Breast epithelium (tissue), 4 donors: ENCODE measurements at regions not wholly inside any gene's neighbourhood (a gene's known extent, or its start where the extent isn't known, plus 50 kb on each side); places are given as distances from the start of the nearest gene placed in this dataset.

ENCODE experiments used
- DNase-seq, 2 donors: peaks; one replicate each; pipeline ENCODE4 v3.0.0-alpha.2; 2019; ENCODE audit warnings: low spot score in 2 of 2
- H3K27ac ChIP-seq, 2 donors: fragments of 200-600 bp; sonication (generic) in 1 of 2; one replicate each; pipeline ENCODE4 v1.5.1; 2016 to 2019; ENCODE audit warnings: mild to moderate bottlenecking in 1 of 2
- H3K27me3 ChIP-seq, 2 donors: fragments of 200-600 bp; sonication (generic) in 1 of 2; one replicate each; pipeline versions ENCODE4 v1.5.1 to v1.6.0; 2017 to 2019; ENCODE audit warnings: control low read depth in 1 of 2, mild to moderate bottlenecking in 1 of 2
- H3K36me3 ChIP-seq: fragments of 200-600 bp; one replicate; pipeline ENCODE4 v1.5.1; 2019
- H3K4me1 ChIP-seq, 2 donors: fragments of 200-600 bp; sonication (generic); one replicate each; pipeline ENCODE4 v1.5.1; 2016 to 2019; ENCODE audit warnings: control low read depth in 1 of 2
- H3K4me3 ChIP-seq, 3 donors: fragments of 200-600 bp; sonication (generic); 1 replicate in 2 of 3; 2 replicates in 1 of 3; pipeline ENCODE4 v1.5.1; 2016 to 2019; ENCODE audit warnings: mild to moderate bottlenecking in 3 of 3, moderate library complexity in 2 of 3
- H3K9me3 ChIP-seq, 2 donors: fragments of 200-600 bp; sonication (generic) in 1 of 2; one replicate each; pipeline ENCODE4 v1.5.1; 2016 to 2019; ENCODE audit warnings: control low read depth in 1 of 2
- POLR2A ChIP-seq: fragments of 450-650 bp; IDR thresholded peaks from one replicate; pipeline ENCODE4 v1.6.1; 2016; ENCODE audit warnings: antibody characterized with exemption, mild to moderate bottlenecking, moderate library complexity
- POLR2AphosphoS5 ChIP-seq, 3 donors: sonication (generic); formaldehyde crosslinking; IDR thresholded peaks; one replicate each; pipeline ENCODE4 v1.6.1; 2017; ENCODE audit warnings: antibody characterized with exemption in 3 of 3
- intact Hi-C: fragments of 100-400 bp; cut with DNase I; formaldehyde crosslinking; loops from one replicate; pipeline ENCODE4 v1.15.1; 2023; ENCODE audit warnings: low total_unique reads
- TF ChIP-seq, protein P1 (sequence below), 3 donors: fragments of 450-650 bp; IDR thresholded peaks; one replicate each; pipeline ENCODE4 v1.5.1; 2016 to 2017; ENCODE audit warnings: antibody characterized with exemption in 3 of 3, mild to moderate bottlenecking in 3 of 3, moderate library complexity in 3 of 3

GRCh38 chr16:54210452-54211125, 76.0 kb downstream of the IRX3 start:
- H3K4me3 ChIP-seq, result peak overlapping the region in 1 of 3 donors; percentile 18
- H3K27ac ChIP-seq, result peak overlapping the region in 1 of 2 donors; percentile 38
- TF ChIP-seq POLR2AphosphoS5 (IDR thresholded peaks at IDR 0.05) (no peak), POLR2A (no peak)
- TF ChIP-seq, protein P1, sequence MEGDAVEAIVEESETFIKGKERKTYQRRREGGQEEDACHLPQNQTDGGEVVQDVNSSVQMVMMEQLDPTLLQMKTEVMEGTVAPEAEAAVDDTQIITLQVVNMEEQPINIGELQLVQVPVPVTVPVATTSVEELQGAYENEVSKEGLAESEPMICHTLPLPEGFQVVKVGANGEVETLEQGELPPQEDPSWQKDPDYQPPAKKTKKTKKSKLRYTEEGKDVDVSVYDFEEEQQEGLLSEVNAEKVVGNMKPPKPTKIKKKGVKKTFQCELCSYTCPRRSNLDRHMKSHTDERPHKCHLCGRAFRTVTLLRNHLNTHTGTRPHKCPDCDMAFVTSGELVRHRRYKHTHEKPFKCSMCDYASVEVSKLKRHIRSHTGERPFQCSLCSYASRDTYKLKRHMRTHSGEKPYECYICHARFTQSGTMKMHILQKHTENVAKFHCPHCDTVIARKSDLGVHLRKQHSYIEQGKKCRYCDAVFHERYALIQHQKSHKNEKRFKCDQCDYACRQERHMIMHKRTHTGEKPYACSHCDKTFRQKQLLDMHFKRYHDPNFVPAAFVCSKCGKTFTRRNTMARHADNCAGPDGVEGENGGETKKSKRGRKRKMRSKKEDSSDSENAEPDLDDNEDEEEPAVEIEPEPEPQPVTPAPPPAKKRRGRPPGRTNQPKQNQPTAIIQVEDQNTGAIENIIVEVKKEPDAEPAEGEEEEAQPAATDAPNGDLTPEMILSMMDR (IDR thresholded peaks at IDR 0.05), result no peak
- no peaks in the 10 kb centered on the region for H3K4me1 ChIP-seq
- no peaks in the 10 kb centered on the region for H3K27me3 ChIP-seq
- H3K36me3 ChIP-seq, result no peaks in the 10 kb centered on the region
- intact Hi-C loops, result no loop called here
- H3K9me3 ChIP-seq, result no peaks in the 10 kb centered on the region
- no peak for DNase-seq

GRCh38 chr16:54208237-54208636, 78.3 kb downstream of the IRX3 start:
- no peak for DNase-seq
- Histone ChIP-seq H3K9me3 (no peaks in the 10 kb centered on the region), H3K27me3 (no peaks in the 10 kb centered on the region), H3K4me1 (no peaks in the 10 kb centered on the region), H3K4me3 (no peak overlapping the region), H3K27ac (peak overlapping the region in 1 of 2 donors; percentile 26), H3K36me3 (no peaks in the 10 kb centered on the region)
- TF ChIP-seq, protein P1 (IDR thresholded peaks at IDR 0.05), result no peak
- no peak for TF ChIP-seq POLR2A
- intact Hi-C loops, result no loop called here

DNA sequence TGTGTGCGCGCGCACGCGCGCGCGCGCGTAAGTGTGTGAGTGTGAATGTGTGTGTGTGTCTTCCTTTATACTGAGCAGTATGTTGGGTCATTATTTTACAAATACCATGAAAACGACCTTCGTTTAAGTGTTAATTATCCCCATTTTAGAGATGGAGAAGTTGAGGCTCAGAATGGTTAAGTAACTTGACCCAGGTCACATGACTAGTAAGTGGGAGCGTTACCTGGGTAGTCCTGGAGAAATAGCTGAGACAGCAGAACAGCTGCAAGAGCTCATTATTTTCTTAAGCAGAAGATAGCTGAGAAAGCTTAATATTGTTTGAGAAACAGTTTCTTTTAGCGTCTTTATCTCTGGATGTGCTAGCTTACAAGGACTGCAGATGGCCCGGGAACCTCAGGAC, 78.8 kb downstream of the IRX3 start:
- Histone ChIP-seq H3K36me3 (no peaks in the 10 kb centered on the region), H3K9me3 (no peaks in the 10 kb centered on the region), H3K4me1 (no peaks in the 10 kb centered on the region), H3K27ac (peak overlapping the region in 1 of 2 donors; percentile 26), H3K4me3 (no peak overlapping the region), H3K27me3 (no peaks in the 10 kb centered on the region)
- intact Hi-C loops, result no loop called here
- TF ChIP-seq POLR2A, result no peak
- no peak for TF ChIP-seq POLR2AphosphoS5 (IDR thresholded peaks at IDR 0.05)
- TF ChIP-seq, protein P1 (IDR thresholded peaks at IDR 0.05), result no peak
- no peak for DNase-seq

DNA sequence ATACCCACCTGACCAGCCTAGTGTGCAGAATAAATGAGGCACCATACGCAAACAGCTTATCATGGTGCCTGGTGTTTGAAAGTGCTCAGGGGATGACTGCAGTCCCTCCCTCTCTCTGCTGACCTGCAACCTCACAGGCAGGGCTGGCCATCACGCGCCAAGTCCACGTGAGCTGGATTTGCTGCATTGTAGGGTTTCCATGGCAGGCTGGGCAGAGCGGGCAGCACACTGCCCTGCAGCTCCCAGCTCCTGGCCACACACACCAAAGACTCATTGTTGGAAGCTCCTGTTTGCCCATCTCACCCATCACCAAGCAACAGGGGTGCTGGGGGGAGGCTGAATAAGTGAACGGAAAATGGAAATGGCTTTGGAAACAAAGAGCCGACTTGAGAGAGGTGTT, 81.8 kb downstream of the IRX3 start:
- H3K36me3 ChIP-seq, result no peaks in the 10 kb centered on the region
- TF ChIP-seq, protein P1 (IDR thresholded peaks at IDR 0.05), result no peak
- no peaks in the 10 kb centered on the region for H3K27me3 ChIP-seq
- intact Hi-C loops, result no loop called here
- peak in 1 of 2 donors; percentile 34 for DNase-seq
- no peak overlapping the region for H3K27ac ChIP-seq
- H3K4me1 ChIP-seq, result no peaks in the 10 kb centered on the region
- H3K4me3 ChIP-seq, result no peak overlapping the region
- no peaks in the 10 kb centered on the region for H3K9me3 ChIP-seq

DNA sequence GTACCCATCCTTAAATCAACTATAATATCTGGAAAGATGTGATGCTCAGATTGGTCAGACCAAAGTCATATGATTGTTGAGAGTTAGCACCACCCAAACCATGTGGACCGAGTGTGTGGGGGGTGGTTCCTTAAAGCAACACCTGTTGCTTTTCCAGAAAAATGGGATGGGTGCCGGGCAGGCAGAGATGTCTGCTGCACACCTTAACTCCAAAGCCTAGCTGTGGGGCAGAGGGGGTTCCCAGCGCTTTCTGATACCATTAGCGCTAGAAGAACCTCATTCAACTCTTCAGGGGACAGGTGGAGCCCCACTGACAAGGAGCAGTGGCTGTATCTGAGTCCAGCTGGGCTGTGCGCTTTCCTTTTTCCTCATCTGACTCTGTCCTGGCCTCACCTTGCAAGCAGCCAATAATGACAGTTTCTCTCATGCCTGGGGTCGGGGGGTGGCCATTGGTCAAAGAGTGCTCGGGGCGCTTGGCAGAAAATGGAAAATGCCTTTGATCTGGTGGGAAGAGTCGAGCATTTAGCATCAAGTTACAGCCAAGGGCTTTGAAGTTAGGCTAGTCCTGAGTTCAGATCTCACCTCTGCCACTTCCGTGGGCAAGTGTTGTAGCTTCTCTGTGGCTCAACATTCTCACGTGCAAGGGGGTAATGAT, 82.6 kb downstream of the IRX3 start:
- intact Hi-C loops, result no loop called here
- TF ChIP-seq POLR2AphosphoS5 (IDR thresholded peaks at IDR 0.05) (no peak), POLR2A (no peak)
- TF ChIP-seq, protein P1 (IDR thresholded peaks at IDR 0.05), result no peak

More for the DNA sequence above, 82.6 kb downstream of the IRX3 start:
- H3K27me3 ChIP-seq, result no peaks in the 10 kb centered on the region
- no peaks in the 10 kb centered on the region for H3K36me3 ChIP-seq
- H3K27ac ChIP-seq, result no peak overlapping the region
- no peak for DNase-seq
- H3K4me1 ChIP-seq, result no peaks in the 10 kb centered on the region
- no peak overlapping the region for H3K4me3 ChIP-seq
- H3K9me3 ChIP-seq, result no peaks in the 10 kb centered on the region
